BLaER1 (cell line): ENCODE measurements at regions not wholly inside any gene's neighbourhood (a gene's known extent, or its start where the extent isn't known, plus 50 kb on each side); places are given as distances from the start of the nearest gene placed in this dataset.

Experiments used
- H3K27ac ChIP-seq: shearing (Covaris generic); formaldehyde crosslinking; 2 replicates; pipeline ENCODE4 v1.8.1; 2022
- H3K27me3 ChIP-seq: shearing (Covaris generic); formaldehyde crosslinking; 2 replicates; pipeline ENCODE4 v1.8.1; 2022
- H3K36me3 ChIP-seq: shearing (Covaris generic); formaldehyde crosslinking; 2 replicates; pipeline ENCODE4 v1.8.1; 2022
- H3K4me1 ChIP-seq: shearing (Covaris generic); formaldehyde crosslinking; 2 replicates; pipeline ENCODE4 v1.8.1; 2022
- H3K4me2 ChIP-seq: shearing (Covaris generic); formaldehyde crosslinking; 2 replicates; pipeline ENCODE4 v1.8.1; 2022
- H3K4me3 ChIP-seq: shearing (Covaris generic); formaldehyde crosslinking; 2 replicates; pipeline ENCODE4 v1.8.1; 2022
- H3K9ac ChIP-seq: shearing (Covaris generic); formaldehyde crosslinking; 2 replicates; pipeline ENCODE4 v1.8.1; 2022
- H3K9me3 ChIP-seq: shearing (Covaris generic); formaldehyde crosslinking; 2 replicates; pipeline ENCODE4 v1.8.1; 2022
- H4K20me1 ChIP-seq: shearing (Covaris generic); formaldehyde crosslinking; 2 replicates; pipeline ENCODE4 v1.8.1; 2022
- Cebpa-rat ChIP-seq: shearing (Covaris generic); IDR thresholded peaks from 2 replicates; pipeline ENCODE4 v1.8.1; 2022

- no peak for TF ChIP-seq Cebpa-rat
- H3K9ac ChIP-seq: no peak overlapping the region
- H3K27ac ChIP-seq: no peak overlapping the region
- H3K4me1 ChIP-seq: peaks cover 62% of the 10 kb centered on the region
- H3K36me3 ChIP-seq: no peaks in the 10 kb centered on the region
- H3K4me3 ChIP-seq: no peak overlapping the region
- H3K9me3 ChIP-seq: no peaks in the 10 kb centered on the region
- H4K20me1 ChIP-seq: no peaks in the 10 kb centered on the region
- H3K27me3 ChIP-seq: no peaks in the 10 kb centered on the region
- peak overlapping the region; percentile 79 for H3K4me2 ChIP-seq
These were observed 523.5 kb downstream of the CDH26 start for GRCh38 chr20:60481743-60482133.

- Histone ChIP-seq H3K4me2 (peak overlapping the region; percentile 79), H3K4me1 (peaks cover 61% of the 10 kb centered on the region), H3K36me3 (no peaks in the 10 kb centered on the region), H3K27ac (no peak overlapping the region), H3K9ac (no peak overlapping the region), H3K9me3 (no peaks in the 10 kb centered on the region), H3K4me3 (no peak overlapping the region), H4K20me1 (no peaks in the 10 kb centered on the region), H3K27me3 (no peaks in the 10 kb centered on the region)
- TF ChIP-seq Cebpa-rat: no peak
These were observed 524.2 kb downstream of the CDH26 start for GRCh38 chr20:60482221-60483008.

- no peak for TF ChIP-seq Cebpa-rat
- Histone ChIP-seq H3K4me1 (peaks cover 51% of the 10 kb centered on the region), H3K4me2 (peak overlapping the region; percentile 79), H3K9ac (no peak overlapping the region), H4K20me1 (no peaks in the 10 kb centered on the region), H3K4me3 (0 out of 2 replicates have a peak overlapping the region, but pooled peaks have one; percentile 29), H3K9me3 (no peaks in the 10 kb centered on the region), H3K27me3 (no peaks in the 10 kb centered on the region), H3K27ac (no peak overlapping the region), H3K36me3 (no peaks in the 10 kb centered on the region)
These were observed 525.1 kb downstream of the CDH26 start for GRCh38 chr20:60483371-60483770.

GRCh38 chr20:60484316-60484715 lies 526.1 kb downstream of the CDH26 start:
- Histone ChIP-seq H3K4me2 (peak overlapping the region; percentile 79), H3K27me3 (no peaks in the 10 kb centered on the region), H3K27ac (peak overlapping the region; percentile 78), H3K9me3 (no peaks in the 10 kb centered on the region), H3K36me3 (no peaks in the 10 kb centered on the region), H3K4me3 (peak overlapping the region; percentile 49), H3K9ac (peak overlapping the region; percentile 59; the same call in 1 of the 2 replicates), H3K4me1 (peaks cover 51% of the 10 kb centered on the region), H4K20me1 (no peaks in the 10 kb centered on the region)
- TF ChIP-seq Cebpa-rat: no peak

- no peaks in the 10 kb centered on the region for H3K36me3 ChIP-seq
- no peaks in the 10 kb centered on the region for H4K20me1 ChIP-seq
- no peaks in the 10 kb centered on the region for H3K27me3 ChIP-seq
- H3K9me3 ChIP-seq: no peaks in the 10 kb centered on the region
- H3K4me3 ChIP-seq: peak overlapping the region; percentile 49
- peaks cover 51% of the 10 kb centered on the region for H3K4me1 ChIP-seq
- H3K4me2 ChIP-seq: peak overlapping the region; percentile 79
- TF ChIP-seq Cebpa-rat: no peak
- H3K9ac ChIP-seq: peak overlapping the region; percentile 59
- H3K27ac ChIP-seq: peak overlapping the region; percentile 78
These were observed 527.0 kb downstream of the CDH26 start for GRCh38 chr20:60485012-60485760.

- Histone ChIP-seq H3K27ac (no peak overlapping the region), H3K27me3 (no peaks in the 10 kb centered on the region), H3K4me1 (peaks cover 51% of the 10 kb centered on the region), H3K9ac (no peak overlapping the region), H3K36me3 (no peaks in the 10 kb centered on the region), H3K4me2 (peak overlapping the region; percentile 79; the same call in 1 of the 2 replicates), H4K20me1 (no peaks in the 10 kb centered on the region), H3K4me3 (no peak overlapping the region), H3K9me3 (no peaks in the 10 kb centered on the region)
- TF ChIP-seq Cebpa-rat: no peak
These were observed 528.1 kb downstream of the CDH26 start for GRCh38 chr20:60486315-60486714.

GRCh38 chr20:60486937-60487336 lies 528.7 kb downstream of the CDH26 start:
- Histone ChIP-seq H3K4me1 (peaks cover 48% of the 10 kb centered on the region), H3K4me3 (no peak overlapping the region), H3K27me3 (no peaks in the 10 kb centered on the region), H3K9ac (no peak overlapping the region), H3K4me2 (no peak overlapping the region), H3K9me3 (no peaks in the 10 kb centered on the region), H4K20me1 (no peaks in the 10 kb centered on the region), H3K36me3 (no peaks in the 10 kb centered on the region), H3K27ac (no peak overlapping the region; the same call in 1 of the 2 replicates)
- no peak for TF ChIP-seq Cebpa-rat

- Histone ChIP-seq H3K9me3 (no peaks in the 10 kb centered on the region), H3K9ac (no peak overlapping the region), H3K4me1 (peaks cover 13% of the 10 kb centered on the region), H4K20me1 (no peaks in the 10 kb centered on the region), H3K27ac (no peak overlapping the region), H3K27me3 (no peaks in the 10 kb centered on the region), H3K4me2 (no peak overlapping the region), H3K4me3 (no peak overlapping the region), H3K36me3 (no peaks in the 10 kb centered on the region)
- no peak for TF ChIP-seq Cebpa-rat
These were observed 532.2 kb downstream of the CDH26 start for GRCh38 chr20:60490217-60491050.

GRCh38 chr20:60491051-60491581 lies 532.9 kb downstream of the CDH26 start:
- peaks cover 6% of the 10 kb centered on the region for H3K4me1 ChIP-seq
- no peaks in the 10 kb centered on the region for H3K36me3 ChIP-seq
- H3K9me3 ChIP-seq: no peaks in the 10 kb centered on the region
- H3K9ac ChIP-seq: no peak overlapping the region
- no peak overlapping the region for H3K4me3 ChIP-seq
- H3K4me2 ChIP-seq: no peak overlapping the region
- H3K27me3 ChIP-seq: no peaks in the 10 kb centered on the region
- TF ChIP-seq Cebpa-rat: no peak
- no peaks in the 10 kb centered on the region for H4K20me1 ChIP-seq
- H3K27ac ChIP-seq: no peak overlapping the region
